ENCODE measurements at regions not wholly inside any gene's neighbourhood (a gene's known extent, or its start where the extent isn't known, plus 50 kb on each side); places are given as distances from the start of the nearest gene placed in this dataset.

DNA sequence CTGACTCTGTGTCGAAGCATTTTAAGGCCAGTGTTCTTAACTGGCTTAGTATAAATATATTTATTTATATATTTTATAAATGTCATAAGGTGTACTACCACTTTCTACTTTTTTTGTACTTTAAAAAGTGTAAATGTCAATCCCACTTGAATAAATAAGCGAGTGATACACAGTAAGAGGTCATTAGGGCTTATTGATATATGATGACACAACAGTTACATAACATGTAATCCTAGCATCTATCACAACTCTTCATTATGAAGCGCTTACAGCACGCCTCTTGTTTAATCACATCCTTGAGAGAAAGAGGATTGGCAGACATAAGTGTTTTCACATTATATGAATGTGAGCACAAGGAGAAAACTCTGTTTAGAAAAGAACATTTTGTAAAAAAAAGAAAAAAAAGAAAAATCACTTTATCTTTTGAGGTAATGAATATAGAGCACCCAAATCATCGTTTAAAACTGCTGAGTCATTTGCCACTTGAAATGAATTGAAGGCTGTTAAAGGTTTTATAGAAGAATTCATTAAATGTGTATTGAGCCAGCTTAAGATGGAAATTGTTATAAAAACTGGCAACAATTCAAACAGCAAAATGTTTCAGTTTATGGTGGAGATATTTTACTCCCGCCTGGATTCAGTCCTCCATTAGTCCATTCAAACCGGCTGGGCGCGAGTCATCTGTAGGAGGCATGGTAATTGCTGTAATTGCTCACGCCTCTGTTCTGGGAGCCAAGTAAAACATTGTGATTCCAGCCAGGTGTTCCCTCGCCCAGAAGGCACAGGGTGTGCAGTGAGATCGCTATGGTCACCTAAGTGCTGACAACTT, 627.3 kb upstream of the KIRREL3 start:
- no peak for DNase-seq

- no peak for DNase-seq
Observed at GRCh38 chr11:127627204-127627603, 626.6 kb upstream of the KIRREL3 start.

DNA sequence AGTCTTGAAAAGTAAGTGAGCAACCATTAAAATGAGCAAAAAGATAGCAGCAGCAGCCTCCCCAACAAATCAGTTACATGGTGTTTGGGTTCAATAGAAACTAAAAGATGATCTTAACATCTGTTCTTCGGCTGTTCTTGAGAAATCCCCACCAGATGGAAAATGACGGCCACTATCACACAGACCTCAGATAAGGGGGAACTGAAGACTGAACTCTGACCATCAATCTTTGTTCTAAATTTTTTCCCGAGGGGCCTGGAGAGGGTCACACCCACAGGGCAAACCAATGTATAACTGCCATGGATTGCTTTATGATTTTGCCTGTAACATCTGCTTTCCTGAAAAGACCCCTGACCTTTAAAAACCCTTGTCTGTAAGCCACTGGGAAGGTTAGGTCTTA, 624.8 kb upstream of the KIRREL3 start:
- DNase-seq, result no peak

GRCh38 chr11:127624306-127624856, 623.8 kb upstream of the KIRREL3 start:
- no peak for DNase-seq

DNA sequence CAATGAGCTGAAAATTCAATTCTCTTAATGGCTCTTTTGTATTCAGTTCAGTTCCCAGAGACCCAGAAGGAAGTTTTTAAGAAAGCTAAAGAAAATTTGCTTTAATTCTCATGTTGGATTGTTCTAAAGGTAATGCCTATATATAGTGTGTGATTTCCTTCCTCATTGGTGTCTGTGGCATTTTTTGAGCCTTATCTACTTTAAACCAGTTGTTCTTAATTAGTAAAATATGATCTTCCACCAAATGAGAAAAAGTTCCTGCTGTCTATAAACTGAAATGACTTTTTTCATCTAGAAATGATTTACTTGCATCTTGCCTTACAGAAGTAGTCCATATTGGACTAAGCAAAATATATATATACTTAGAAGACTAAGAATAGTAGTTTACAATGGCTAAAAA, 622.1 kb upstream of the KIRREL3 start:
- DNase-seq, result no peak

- DNase-seq, result no peak
Observed at GRCh38 chr11:127620671-127621070, 620.1 kb upstream of the KIRREL3 start.

GRCh38 chr11:127619946-127620345, 619.4 kb upstream of the KIRREL3 start:
- no peak for DNase-seq

DNA sequence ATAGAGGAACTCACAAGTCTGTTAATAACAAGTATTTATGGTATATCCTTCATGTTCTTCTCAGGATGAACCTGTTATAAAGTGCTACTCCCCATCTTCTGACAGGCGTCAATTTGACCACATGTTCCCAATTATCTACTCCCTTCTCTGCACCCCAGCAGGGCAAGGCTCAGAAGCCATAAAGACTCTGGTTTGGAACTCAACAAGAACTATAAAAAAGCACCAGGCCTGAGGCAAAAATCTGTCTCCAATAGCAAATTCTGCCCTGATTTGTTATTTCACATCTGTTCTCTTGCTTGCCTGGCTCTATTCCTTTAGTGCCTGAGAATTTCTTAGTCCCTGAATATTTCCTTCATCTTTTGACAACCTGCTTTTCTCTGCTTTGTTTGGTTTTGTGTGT, 618.2 kb upstream of the KIRREL3 start:
- DNase-seq, result no peak

DNA sequence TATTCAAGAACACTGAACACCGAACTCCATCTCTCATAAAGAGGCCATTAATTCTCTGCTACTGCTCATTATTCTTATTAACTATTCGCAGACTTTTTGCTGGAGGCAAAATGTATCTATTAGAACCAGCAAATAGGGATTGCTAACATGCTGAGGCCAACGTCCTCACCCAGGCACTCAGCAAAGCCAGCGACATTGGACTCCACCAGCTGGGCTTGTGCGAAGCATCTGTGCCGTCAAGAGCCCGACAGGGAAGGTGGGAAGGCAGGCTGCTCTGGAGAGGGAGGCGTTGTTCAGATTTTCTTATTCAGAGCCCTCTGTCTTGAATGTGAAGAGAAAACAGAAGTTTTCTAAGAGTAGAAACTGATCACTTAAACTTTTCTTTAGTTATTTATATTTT, 615.6 kb upstream of the KIRREL3 start:
- DNase-seq, result no peak

GRCh38 chr11:127612607-127613006, 612.0 kb upstream of the KIRREL3 start:
- DNase-seq, result no peak

DNA sequence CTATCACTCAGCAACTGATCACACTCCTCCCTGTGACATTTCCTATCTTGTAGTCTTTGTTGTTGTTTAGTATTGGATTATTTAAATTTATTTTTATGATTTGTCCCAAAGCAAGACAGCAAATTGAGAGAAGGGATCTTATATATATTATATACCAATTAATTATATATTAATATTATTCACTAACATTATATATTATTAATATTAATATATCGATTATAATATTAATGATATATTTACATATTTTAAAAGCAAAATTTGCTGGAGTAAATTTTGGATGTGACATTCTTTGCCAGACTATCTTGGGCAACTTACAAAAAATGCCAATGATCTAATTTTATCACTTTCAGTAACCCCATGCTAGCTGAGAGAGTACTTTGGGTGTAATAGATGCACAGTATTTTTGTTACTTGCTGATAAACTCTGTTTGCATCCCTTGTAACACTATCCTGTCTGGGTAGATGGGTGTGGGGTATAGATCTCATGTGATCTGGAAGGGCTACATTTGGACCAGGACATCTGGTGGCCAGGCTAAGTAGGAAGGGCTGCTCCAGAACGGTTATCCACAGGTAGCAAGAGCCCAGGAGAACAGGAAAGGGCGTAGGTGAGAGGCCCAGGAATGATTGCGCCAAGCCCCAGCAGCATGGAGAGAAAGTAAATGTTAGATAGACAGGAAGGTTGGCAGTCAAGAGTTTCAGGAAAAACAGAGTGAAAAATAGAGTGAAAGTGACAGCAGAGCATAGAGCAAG, 608.6 kb upstream of the KIRREL3 start:
- DNase-seq, result no peak

GRCh38 chr11:127607487-127608085, 607.0 kb upstream of the KIRREL3 start:
- no peak for DNase-seq

DNA sequence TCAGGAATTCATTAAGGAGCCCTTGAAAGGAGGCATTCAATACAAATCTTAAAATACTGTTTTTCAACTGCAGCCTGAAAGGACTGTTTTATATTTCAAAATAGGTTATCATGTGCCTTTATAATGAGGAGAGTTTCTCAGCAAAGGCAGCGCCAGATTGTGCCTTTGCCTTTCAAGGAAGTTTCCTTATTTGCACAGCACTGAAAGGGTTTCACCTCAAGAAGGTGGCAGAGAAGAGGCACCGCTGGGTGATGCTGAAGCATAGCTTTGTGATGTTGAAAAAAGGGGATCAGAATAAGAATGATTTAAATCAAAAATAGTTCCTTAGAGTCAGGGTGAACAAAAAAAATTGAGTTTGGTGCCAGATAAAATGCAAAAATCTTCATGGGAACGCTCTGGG, 601.0 kb upstream of the KIRREL3 start:
- DNase-seq, result no peak

DNA sequence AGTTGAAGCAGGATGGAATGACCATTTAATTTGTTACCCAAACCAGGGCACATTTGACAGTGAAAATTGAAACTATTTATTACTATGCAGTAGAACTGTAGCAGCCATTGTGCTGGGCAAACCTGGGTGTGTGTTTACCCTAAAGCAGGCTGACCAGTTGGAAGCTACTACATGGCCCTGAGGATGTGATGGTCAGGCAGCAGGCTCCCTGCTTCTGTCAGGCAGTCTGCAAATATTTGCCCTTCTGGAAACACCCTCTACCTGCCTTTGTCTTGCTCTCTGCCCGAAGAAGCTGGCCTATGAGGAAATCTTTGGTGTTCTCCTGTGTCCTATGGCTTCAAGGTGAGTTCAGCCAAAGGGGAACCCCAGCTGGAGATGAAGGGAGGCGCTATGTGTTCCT, 600.1 kb upstream of the KIRREL3 start:
- DNase-seq, result no peak

- no peak for DNase-seq
Observed at GRCh38 chr11:127598476-127598875, 597.9 kb upstream of the KIRREL3 start.

GRCh38 chr11:127596433-127596832, 595.9 kb upstream of the KIRREL3 start:
- no peak for DNase-seq

GRCh38 chr11:127592371-127592770, 591.8 kb upstream of the KIRREL3 start:
- no peak for DNase-seq

DNA sequence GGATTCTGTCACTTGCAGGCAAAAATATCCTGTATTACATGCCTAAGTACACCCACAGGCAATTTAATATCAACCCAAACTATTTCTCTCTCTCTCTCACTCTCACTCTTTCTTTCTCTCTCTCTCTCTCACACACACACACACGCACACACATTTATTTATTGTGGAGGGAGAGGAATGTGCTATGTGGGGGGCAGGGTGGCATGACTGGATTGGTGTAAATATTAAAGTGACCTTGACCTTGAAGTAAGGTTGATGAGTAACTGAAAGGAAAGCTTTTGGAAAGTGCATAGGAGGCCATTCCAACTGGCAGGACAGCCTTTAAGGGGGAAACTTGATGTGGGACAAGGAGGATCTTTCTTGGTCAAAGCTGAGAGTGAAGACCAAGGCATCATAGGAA, 589.7 kb upstream of the KIRREL3 start:
- no peak for DNase-seq

DNA sequence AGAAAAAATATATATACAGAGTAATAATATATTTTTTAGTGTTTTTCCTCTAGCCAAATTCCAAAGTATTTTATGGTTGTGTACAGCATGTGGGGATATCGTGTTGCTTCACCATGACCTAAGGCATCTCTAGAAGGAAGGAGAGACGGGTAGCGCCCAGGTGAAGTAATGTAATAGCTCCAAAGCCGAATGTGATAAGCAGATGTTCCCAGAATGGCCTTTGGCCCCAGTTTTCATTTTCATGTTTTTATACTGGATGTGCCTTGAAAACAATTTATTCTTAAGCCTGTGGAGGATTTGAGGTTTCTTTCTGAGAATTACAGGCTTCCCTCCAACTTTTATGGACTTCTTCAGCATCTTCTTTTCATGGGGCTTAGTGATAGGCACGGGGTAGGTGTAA, 587.9 kb upstream of the KIRREL3 start:
- no peak for DNase-seq

DNA sequence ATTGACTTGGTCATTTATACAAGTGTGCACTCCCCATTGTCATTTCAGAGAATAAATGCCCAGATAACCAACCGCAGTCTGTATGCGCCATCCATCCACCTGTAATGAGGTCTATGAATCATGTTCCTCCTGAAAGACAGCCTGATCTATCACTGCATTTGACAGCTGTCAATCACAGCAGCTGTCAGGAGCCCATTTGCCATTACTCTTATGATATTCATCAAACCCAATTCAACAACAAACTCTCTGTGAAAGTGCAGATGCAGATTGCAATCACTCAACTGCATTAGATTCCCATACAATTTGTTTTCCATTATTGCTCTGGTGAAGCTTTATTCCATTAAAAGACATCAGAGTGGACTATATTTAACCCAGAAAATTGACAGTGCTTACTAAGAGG, 586.9 kb upstream of the KIRREL3 start:
- DNase-seq, result no peak

DNA sequence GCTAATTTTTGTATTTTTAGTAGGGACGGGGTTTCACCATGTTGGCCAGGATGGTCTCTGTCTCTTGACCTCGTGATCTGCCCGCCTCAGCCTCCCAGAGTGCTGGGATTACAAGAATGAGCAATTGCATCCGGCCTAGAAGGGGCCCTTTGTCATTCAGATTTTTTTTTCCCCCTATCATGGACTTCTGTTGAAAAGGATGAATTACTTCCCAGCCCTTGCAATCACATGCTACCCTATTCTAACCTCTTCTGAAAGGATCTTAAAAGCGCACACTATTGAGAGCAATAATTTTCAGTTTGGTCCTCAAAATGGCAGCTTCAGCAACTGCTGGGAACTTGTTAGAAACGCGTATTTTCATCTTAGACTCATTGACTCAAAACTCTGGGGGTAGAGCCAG, 575.6 kb upstream of the KIRREL3 start:
- DNase-seq, result no peak

DNA sequence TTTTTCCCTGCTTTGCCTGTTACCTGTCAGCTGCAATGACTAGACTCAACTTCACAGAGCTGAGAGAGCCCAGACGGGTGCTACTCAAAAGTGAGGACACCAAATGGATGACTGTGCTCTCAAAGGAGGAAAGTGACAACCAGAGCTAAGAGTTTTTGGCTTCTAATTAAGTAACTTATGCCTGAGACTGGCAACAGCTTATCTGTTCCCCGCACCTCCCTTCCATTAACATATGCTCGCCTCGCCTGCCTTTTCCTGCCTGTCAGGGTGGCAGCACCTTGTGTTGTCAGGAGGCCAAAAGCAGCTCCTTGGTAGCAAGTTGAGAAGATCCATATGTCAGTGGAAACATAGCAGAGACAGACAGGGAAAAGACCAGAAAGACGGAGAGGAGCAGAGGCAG, 573.9 kb upstream of the KIRREL3 start:
- no peak for DNase-seq

GRCh38 chr11:127568891-127569290, 568.3 kb upstream of the KIRREL3 start:
- DNase-seq, result no peak

All from effector CD8-positive, alpha-beta T cell (primary cell).